ENCODE measurements at regions not wholly inside any gene's neighbourhood (a gene's known extent, or its start where the extent isn't known, plus 50 kb on each side); places are given as distances from the start of the nearest gene placed in this dataset.

GRCh38 chr7:41492603-41493002, 210.3 kb downstream of the INHBA start:
- no peak overlapping the region for H3K27ac ChIP-seq (ENCODE audit: low read depth, low read length, poor library complexity, severe bottlenecking)
- BruUV-seq (replicated peaks), result no TSS peak
- no peak overlapping the region for H2AFZ ChIP-seq (ENCODE audit: low read length)
- no peaks in the 10 kb centered on the region for H3K36me3 ChIP-seq (ENCODE audit: insufficient read depth, low read length)
- no peak for DNase-seq (ENCODE audit: low spot score)
- H3K9me2 ChIP-seq (ENCODE audit: insufficient read depth, low read length), result no peaks in the 10 kb centered on the region
- no peaks in the 10 kb centered on the region for H3K79me2 ChIP-seq (ENCODE audit: insufficient read depth, low read depth, low read length)
- CTCF ChIA-PET (ENCODE audit: unreplicated experiment), result no interaction called here
- no peaks in the 10 kb centered on the region for H4K20me1 ChIP-seq (ENCODE audit: insufficient read depth, low read length)
- intact Hi-C loops (cut with micrococcal nuclease; ENCODE audit: unreplicated experiment), result no loop called here
- H3K9me3 ChIP-seq (ENCODE audit: low read length), result no peaks in the 10 kb centered on the region
- TF ChIP-seq CTCF (conservative IDR thresholded peaks at IDR 0.05; ENCODE audit: low read length) (no peak), EZH2phosphoT487 (IDR thresholded peaks at IDR 0.05; ENCODE audit: borderline replicate concordance, low read depth, low read length) (no peak)
- H3K4me1 ChIP-seq (ENCODE audit: insufficient read depth, low read length, poor library complexity, severe bottlenecking), result no peaks in the 10 kb centered on the region
- POLR2A ChIA-PET, result interaction anchor here (0.6 kb wide), 1 partner anchor 21 kb away, joined by 3 read pairs; no protein-coding TSS in a partner anchor
- H3K4me3 ChIP-seq (ENCODE audit: low read depth, low read length, poor library complexity, severe bottlenecking), result no peak overlapping the region
- H3K4me2 ChIP-seq (ENCODE audit: low read length), result no peak overlapping the region

- ChIA-PET CTCF (ENCODE audit: unreplicated experiment) (no interaction called here), POLR2A (interaction anchor here (0.6 to 1.4 kb wide), 2 partner anchors 15 to 20 kb away, joined by 3 read pairs; no protein-coding TSS in a partner anchor)
- no TSS peak for BruUV-seq (replicated peaks)
- no peak overlapping the region for H3K4me2 ChIP-seq (ENCODE audit: low read length)
- H3K4me1 ChIP-seq (ENCODE audit: insufficient read depth, low read length, poor library complexity, severe bottlenecking), result no peaks in the 10 kb centered on the region
- H4K20me1 ChIP-seq (ENCODE audit: insufficient read depth, low read length), result no peaks in the 10 kb centered on the region
- no peaks in the 10 kb centered on the region for H3K79me2 ChIP-seq (ENCODE audit: insufficient read depth, low read depth, low read length)
- H2AFZ ChIP-seq (ENCODE audit: low read length), result no peak overlapping the region
- TF ChIP-seq EZH2phosphoT487 (IDR thresholded peaks at IDR 0.05; ENCODE audit: borderline replicate concordance, low read depth, low read length), result no peak
- no peak for TF ChIP-seq CTCF (conservative IDR thresholded peaks at IDR 0.05; ENCODE audit: low read length)
- H3K27ac ChIP-seq (ENCODE audit: low read depth, low read length, poor library complexity, severe bottlenecking), result no peak overlapping the region
- intact Hi-C loops (cut with micrococcal nuclease; ENCODE audit: unreplicated experiment), result no loop called here
- H3K9me2 ChIP-seq (ENCODE audit: insufficient read depth, low read length), result no peaks in the 10 kb centered on the region
- no peak for DNase-seq (ENCODE audit: low spot score)
- no peaks in the 10 kb centered on the region for H3K9me3 ChIP-seq (ENCODE audit: low read length)
- H3K36me3 ChIP-seq (ENCODE audit: insufficient read depth, low read length), result no peaks in the 10 kb centered on the region
- no peak overlapping the region for H3K4me3 ChIP-seq (ENCODE audit: low read depth, low read length, poor library complexity, severe bottlenecking)
These were observed 210.9 kb downstream of the INHBA start for GRCh38 chr7:41491883-41492471.

GRCh38 chr7:41491308-41491707, 211.6 kb downstream of the INHBA start:
- no peaks in the 10 kb centered on the region for H3K36me3 ChIP-seq (ENCODE audit: insufficient read depth, low read length)
- no peak overlapping the region for H3K4me3 ChIP-seq (ENCODE audit: low read depth, low read length, poor library complexity, severe bottlenecking)
- H3K9me3 ChIP-seq (ENCODE audit: low read length), result no peaks in the 10 kb centered on the region
- H4K20me1 ChIP-seq (ENCODE audit: insufficient read depth, low read length), result no peaks in the 10 kb centered on the region
- ChIA-PET POLR2A (interaction anchor here (1.4 kb wide), 1 partner anchor 15 kb away, joined by 3 read pairs; no protein-coding TSS in a partner anchor), CTCF (ENCODE audit: unreplicated experiment) (no interaction called here)
- TF ChIP-seq CTCF (conservative IDR thresholded peaks at IDR 0.05; ENCODE audit: low read length) (no peak), EZH2phosphoT487 (IDR thresholded peaks at IDR 0.05; ENCODE audit: borderline replicate concordance, low read depth, low read length) (no peak)
- H3K79me2 ChIP-seq (ENCODE audit: insufficient read depth, low read depth, low read length), result no peaks in the 10 kb centered on the region
- no peak overlapping the region for H3K4me2 ChIP-seq (ENCODE audit: low read length)
- BruUV-seq (replicated peaks), result no TSS peak
- H2AFZ ChIP-seq (ENCODE audit: low read length), result no peak overlapping the region
- no peaks in the 10 kb centered on the region for H3K9me2 ChIP-seq (ENCODE audit: insufficient read depth, low read length)
- DNase-seq (ENCODE audit: low spot score), result no peak
- no peak overlapping the region for H3K27ac ChIP-seq (ENCODE audit: low read depth, low read length, poor library complexity, severe bottlenecking)
- H3K4me1 ChIP-seq (ENCODE audit: insufficient read depth, low read length, poor library complexity, severe bottlenecking), result no peaks in the 10 kb centered on the region
- intact Hi-C loops (cut with micrococcal nuclease; ENCODE audit: unreplicated experiment), result no loop called here
